Neural progenitor cell (in vitro differentiated cells): ENCODE measurements at regions not wholly inside any gene's neighbourhood (a gene's known extent, or its start where the extent isn't known, plus 50 kb on each side); places are given as distances from the start of the nearest gene placed in this dataset.

Experiments
- EZH2 ChIP-seq: fragments of 200-600 bp; sonication (generic); IDR thresholded peaks from 2 replicates; pipeline ENCODE4 v1.6.1; 2017; ENCODE audit warnings: antibody characterized with exemption, mild to moderate bottlenecking, moderate library complexity
- EZH2phosphoT487 ChIP-seq: fragments of 200-600 bp; sonication (generic); IDR thresholded peaks from 2 replicates; pipeline ENCODE4 v1.6.1; 2017; ENCODE audit warnings: antibody characterized with exemption
- TF ChIP-seq, protein P1 (sequence below): fragments of 200-600 bp; sonication (generic); IDR thresholded peaks from 2 replicates; pipeline ENCODE4 v1.5.1; 2017; ENCODE audit warnings: antibody characterized with exemption, mild to moderate bottlenecking

DNA sequence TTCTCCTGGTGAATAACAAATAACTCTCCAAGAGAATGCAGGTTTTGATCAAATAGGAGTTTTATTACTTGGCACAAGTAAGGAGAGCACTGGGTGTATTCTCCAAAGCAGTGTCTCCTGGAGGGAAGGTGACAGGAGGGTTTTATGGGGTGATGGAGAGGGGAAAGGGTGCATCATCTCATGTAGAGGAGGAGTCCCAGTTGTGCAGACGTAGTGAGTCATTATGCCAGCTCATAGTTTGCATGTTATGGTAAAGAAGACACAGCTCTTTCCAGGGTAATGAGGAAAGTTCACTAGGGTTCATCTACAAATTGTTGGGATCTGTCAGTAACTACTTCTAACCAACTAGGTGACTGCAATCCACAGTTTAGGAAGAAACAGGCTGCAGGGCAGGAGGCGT, 347.9 kb upstream of the MEOX2 start:
- TF ChIP-seq, protein P1, sequence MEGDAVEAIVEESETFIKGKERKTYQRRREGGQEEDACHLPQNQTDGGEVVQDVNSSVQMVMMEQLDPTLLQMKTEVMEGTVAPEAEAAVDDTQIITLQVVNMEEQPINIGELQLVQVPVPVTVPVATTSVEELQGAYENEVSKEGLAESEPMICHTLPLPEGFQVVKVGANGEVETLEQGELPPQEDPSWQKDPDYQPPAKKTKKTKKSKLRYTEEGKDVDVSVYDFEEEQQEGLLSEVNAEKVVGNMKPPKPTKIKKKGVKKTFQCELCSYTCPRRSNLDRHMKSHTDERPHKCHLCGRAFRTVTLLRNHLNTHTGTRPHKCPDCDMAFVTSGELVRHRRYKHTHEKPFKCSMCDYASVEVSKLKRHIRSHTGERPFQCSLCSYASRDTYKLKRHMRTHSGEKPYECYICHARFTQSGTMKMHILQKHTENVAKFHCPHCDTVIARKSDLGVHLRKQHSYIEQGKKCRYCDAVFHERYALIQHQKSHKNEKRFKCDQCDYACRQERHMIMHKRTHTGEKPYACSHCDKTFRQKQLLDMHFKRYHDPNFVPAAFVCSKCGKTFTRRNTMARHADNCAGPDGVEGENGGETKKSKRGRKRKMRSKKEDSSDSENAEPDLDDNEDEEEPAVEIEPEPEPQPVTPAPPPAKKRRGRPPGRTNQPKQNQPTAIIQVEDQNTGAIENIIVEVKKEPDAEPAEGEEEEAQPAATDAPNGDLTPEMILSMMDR, result no peak
- no peak for TF ChIP-seq EZH2phosphoT487
- no peak for TF ChIP-seq EZH2
